HCT116 (cell line): ENCODE measurements at regions not wholly inside any gene's neighbourhood (a gene's known extent, or its start where the extent isn't known, plus 50 kb on each side); places are given as distances from the start of the nearest gene placed in this dataset.

Experiments used
- ATAC-seq: fragments of 200-7000 bp; cut with Tn5 transposase; 2 replicates; pipeline ENCODE4 v1.9.1; 2020; ENCODE audit warnings: mild to moderate bottlenecking, moderate library complexity
- BruUV-seq: library from RNA; stranded (reverse); fragments of 400-500 nt; replicated peaks from 2 replicates; lab custom pipeline; 2021; lab: Mats Ljungman, UMichigan
- CTCF ChIA-PET: fragments of 300-600 bp; sonication (Branson Sonifier 250); formaldehyde crosslinking; loops from one replicate; lab custom pipeline; 2021; ENCODE audit warnings: antibody characterized with exemption; lab: Charles Lee
- POLR2A ChIA-PET: fragments of 300-600, 350-600 bp; sonication (Branson Sonifier 250); formaldehyde crosslinking; loops from one replicate; lab custom pipeline; 2021; ENCODE audit warnings: antibody characterized with exemption; lab: Charles Lee
- RAD21 ChIA-PET, 2 experiments: fragments of 300-600 bp; sonication (Branson Sonifier 250); formaldehyde crosslinking; loops; one replicate each; lab custom pipeline; 2023; ENCODE audit warnings: low total read pairs in 2 of 2; ENCODE audit not compliant: uncharacterized antibody in 2 of 2, unreplicated experiment in 2 of 2, low non-redundant PET in 1 of 2; lab: Charles Lee
- DNase-seq: peaks from one replicate; pipeline ENCODE4 v3.0.0-alpha.2; 2010; ENCODE audit warnings: low read depth, low spot score
- H2AFZ ChIP-seq: fragments of 200-600 bp; shearing (Covaris generic), sonication (generic); 2 replicates; pipeline ENCODE4 v1.6.1; 2017; ENCODE audit warnings: low read depth, mixed run types, mixed read lengths, antibody characterized with exemption, low read length; ENCODE audit not compliant: poor library complexity, severe bottlenecking
- H3K27ac ChIP-seq: 2 replicates; pipeline ENCODE4 v1.5.1; 2012; ENCODE audit warnings: low read depth, low read length
- H3K27me3 ChIP-seq: fragments of 200-600 bp; sonication (generic); 2 replicates; pipeline ENCODE4 v1.6.1; 2016; ENCODE audit warnings: mixed run types, low read length, mixed read lengths; ENCODE audit not compliant: insufficient read depth
- H3K36me3 ChIP-seq, 2 experiments: fragments of 200-500 bp in 1 of 2; fragments of 200-600 bp in 1 of 2; sonication (Bioruptor generic) in 1 of 2; sonication (generic) in 1 of 2; 2 replicates each; pipeline versions ENCODE4 v1.5.1 to v1.6.1; 2014 to 2016; ENCODE audit warnings: low read length in 2 of 2, inconsistent platforms in 1 of 2, mixed read lengths in 1 of 2, mixed run types in 1 of 2; ENCODE audit not compliant: insufficient read depth in 2 of 2, control insufficient read depth in 1 of 2
- H3K4me1 ChIP-seq, 2 experiments: fragments of 200-600 bp in 1 of 2; sonication (generic) in 1 of 2; 2 replicates each; pipeline versions ENCODE4 v1.5.1 to v1.6.1; 2012 to 2017; ENCODE audit warnings: low read length in 2 of 2, inconsistent platforms in 1 of 2, mild to moderate bottlenecking in 1 of 2, mixed read lengths in 1 of 2, mixed run types in 1 of 2, moderate library complexity in 1 of 2; ENCODE audit not compliant: insufficient read depth in 2 of 2, control insufficient read depth in 1 of 2
- H3K4me2 ChIP-seq: fragments of 200-600 bp; sonication (generic); 2 replicates; pipeline ENCODE4 v1.6.1; 2017; ENCODE audit warnings: mixed run types, low read length, mixed read lengths
- H3K4me3 ChIP-seq, 2 experiments: fragments of 200-600 bp in 1 of 2; sonication (generic) in 1 of 2; replicated peaks in 1 of 2; 2 replicates each; pipeline ENCODE4 v1.5.1; 2011 to 2016; ENCODE audit warnings: low read length in 2 of 2, control low read depth in 1 of 2, low read depth in 1 of 2, mild to moderate bottlenecking in 1 of 2, mixed read lengths in 1 of 2, mixed run types in 1 of 2
- H3K79me2 ChIP-seq: fragments of 200-600 bp; sonication (generic); 2 replicates; pipeline ENCODE4 v1.6.1; 2017; ENCODE audit warnings: mild to moderate bottlenecking, mixed run types, low read length, moderate library complexity, mixed read lengths; ENCODE audit not compliant: insufficient read depth
- H3K9ac ChIP-seq: fragments of 200-600 bp; sonication (generic); 2 replicates; pipeline ENCODE4 v1.6.1; 2016; ENCODE audit warnings: low read length, mixed read lengths
- H3K9me2 ChIP-seq: fragments of 200-600 bp; sonication (generic), shearing (Covaris generic); 2 replicates; pipeline ENCODE4 v1.6.1; 2017; ENCODE audit warnings: mixed run types, mild to moderate bottlenecking, moderate library complexity; ENCODE audit not compliant: insufficient read depth
- H3K9me3 ChIP-seq, 2 experiments: fragments of 200-500 bp in 1 of 2; fragments of 200-600 bp in 1 of 2; sonication (Bioruptor generic) in 1 of 2; sonication (generic) in 1 of 2; 2 replicates each; pipeline ENCODE4 v1.6.1; 2014 to 2017; ENCODE audit warnings: low read length in 2 of 2, mixed read lengths in 2 of 2, inconsistent platforms in 1 of 2, low read depth in 1 of 2, mild to moderate bottlenecking in 1 of 2, mixed run types in 1 of 2, moderate library complexity in 1 of 2; ENCODE audit not compliant: control insufficient read depth in 1 of 2, insufficient read depth in 1 of 2
- H4K20me1 ChIP-seq: fragments of 200-600 bp; sonication (generic), shearing (Covaris generic); 2 replicates; pipeline ENCODE4 v1.6.1; 2017; ENCODE audit warnings: mixed run types, mild to moderate bottlenecking, moderate library complexity; ENCODE audit not compliant: insufficient read depth
- CBX3 ChIP-seq: IDR thresholded peaks from 2 replicates; pipeline ENCODE4 v1.6.1; 2012; ENCODE audit warnings: low read depth
- CEBPB ChIP-seq: IDR thresholded peaks from 2 replicates; pipeline ENCODE4 v1.6.1; 2012; ENCODE audit warnings: low read depth
- EGR1 ChIP-seq: IDR thresholded peaks from 2 replicates; pipeline ENCODE4 v1.6.1; 2012; ENCODE audit warnings: low read depth
- ELF1 ChIP-seq: IDR thresholded peaks from 2 replicates; pipeline ENCODE4 v1.6.1; 2012; ENCODE audit warnings: low read depth, borderline replicate concordance
- EZH2 ChIP-seq: fragments of 200-600 bp; sonication (generic); IDR thresholded peaks from 2 replicates; pipeline ENCODE4 v1.6.1; 2017; ENCODE audit warnings: antibody characterized with exemption, mixed run types
- FOSL1 ChIP-seq: IDR thresholded peaks from 2 replicates; pipeline ENCODE4 v1.6.1; 2012; ENCODE audit warnings: low read depth
- JUND ChIP-seq: IDR thresholded peaks from 2 replicates; pipeline ENCODE4 v1.6.1; 2012
- POLR2A ChIP-seq: IDR thresholded peaks from 2 replicates; pipeline ENCODE4 v1.7.0; 2011; ENCODE audit warnings: borderline replicate concordance; ENCODE audit not compliant: insufficient read depth, insufficient read length; ENCODE audit errors: extremely low read depth
- POLR2AphosphoS5 ChIP-seq: IDR thresholded peaks from 2 replicates; pipeline ENCODE4 v1.6.1; 2011; ENCODE audit warnings: mild to moderate bottlenecking, low read depth, low read length, moderate library complexity
- RAD21 ChIP-seq: IDR thresholded peaks from 2 replicates; pipeline ENCODE4 v1.6.1; 2012; ENCODE audit warnings: low read depth, mild to moderate bottlenecking
- SIN3A ChIP-seq: IDR thresholded peaks from 2 replicates; pipeline ENCODE4 v1.6.1; 2012; ENCODE audit warnings: low read depth
- SP1 ChIP-seq: IDR thresholded peaks from 2 replicates; pipeline ENCODE4 v1.6.1; 2012; ENCODE audit warnings: low read depth
- SRF ChIP-seq: IDR thresholded peaks from 2 replicates; pipeline ENCODE4 v1.6.1; 2012; ENCODE audit warnings: low read depth
- TCF7L2 ChIP-seq: IDR thresholded peaks from 2 replicates; pipeline ENCODE4 v1.7.0; 2011; ENCODE audit warnings: borderline replicate concordance, inconsistent platforms; ENCODE audit not compliant: insufficient read depth, insufficient read length; ENCODE audit errors: extremely low read depth
- YY1 ChIP-seq: IDR thresholded peaks from 2 replicates; pipeline ENCODE4 v1.6.1; 2011; ENCODE audit warnings: low read length, low read depth, moderate library complexity, mild to moderate bottlenecking; ENCODE audit not compliant: insufficient replicate concordance; ENCODE audit errors: extremely low read depth
- ZFX ChIP-seq: fragments of 450-650 bp; IDR thresholded peaks from 2 replicates; pipeline ENCODE4 v1.6.1; 2017
- ZNF274 ChIP-seq: fragments of 200-500 bp; sonication (Bioruptor generic); IDR thresholded peaks from 2 replicates; pipeline ENCODE4 v1.6.1; 2014; ENCODE audit warnings: mild to moderate bottlenecking, low read depth, low read length, inconsistent platforms
- intact Hi-C: fragments of 100-400 bp; cut with micrococcal nuclease; formaldehyde crosslinking; loops from 2 replicates; pipeline ENCODE4 v1.10.0; 2022
- TF ChIP-seq, protein P1 (sequence below): IDR thresholded peaks from 2 replicates; pipeline ENCODE4 v1.6.1; 2012

DNA sequence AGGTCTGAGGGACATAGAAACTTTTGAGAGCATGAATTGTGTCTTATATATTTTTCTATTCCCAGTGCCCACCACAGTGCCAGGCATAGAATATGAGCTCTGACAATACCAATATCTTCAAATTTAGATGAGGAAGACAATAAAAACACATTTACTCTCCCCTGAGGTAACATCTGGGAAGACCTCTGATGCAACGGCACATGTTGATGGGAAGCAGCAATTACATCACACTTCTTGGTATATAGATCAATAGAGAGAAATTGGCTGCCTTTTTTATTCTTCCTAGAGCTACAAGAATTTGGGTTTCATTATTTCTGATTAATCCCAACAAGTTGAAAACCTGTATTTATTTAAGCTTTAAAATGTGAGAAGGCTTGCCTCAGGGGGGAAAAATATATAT is 67.4 kb upstream of the SMAD1 start:
- Histone ChIP-seq H3K4me1 (no peaks in the 10 kb centered on the region), H2AFZ (no peak overlapping the region), H3K9me2 (no peaks in the 10 kb centered on the region), H3K36me3 (no peaks in the 10 kb centered on the region), H3K27me3 (no peaks in the 10 kb centered on the region), H4K20me1 (no peaks in the 10 kb centered on the region), H3K79me2 (no peaks in the 10 kb centered on the region), H3K9ac (no peak overlapping the region), H3K4me2 (no peak overlapping the region), H3K27ac (no peak overlapping the region), H3K4me3 (no peak overlapping the region), H3K9me3 (no peaks in the 10 kb centered on the region)
- no peak for TF ChIP-seq SP1
- no peak for TF ChIP-seq CBX3
- TF ChIP-seq ELF1 = no peak
- no peak for TF ChIP-seq SRF
- TF ChIP-seq EZH2 = no peak
- TF ChIP-seq, protein P1, sequence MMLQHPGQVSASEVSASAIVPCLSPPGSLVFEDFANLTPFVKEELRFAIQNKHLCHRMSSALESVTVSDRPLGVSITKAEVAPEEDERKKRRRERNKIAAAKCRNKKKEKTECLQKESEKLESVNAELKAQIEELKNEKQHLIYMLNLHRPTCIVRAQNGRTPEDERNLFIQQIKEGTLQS = no peak
- no peak for TF ChIP-seq POLR2A
- TF ChIP-seq YY1 = no peak
- TF ChIP-seq RAD21 = no peak
- no peak for TF ChIP-seq ZFX
- no peak for TF ChIP-seq ZNF274
- TF ChIP-seq SIN3A = no peak
- no peak for TF ChIP-seq FOSL1
- no peak for TF ChIP-seq EGR1
- TF ChIP-seq CEBPB = no peak
- no peak for TF ChIP-seq TCF7L2
- no peak for TF ChIP-seq POLR2AphosphoS5
- no peak for TF ChIP-seq JUND
- ChIA-PET RAD21 (no interaction called here), CTCF (no interaction called here), POLR2A (no interaction called here)
- BruUV-seq = no TSS peak
- no peak for ATAC-seq
- no peak for DNase-seq
- intact Hi-C loops = no loop called here
